ENCODE measurements at regions not wholly inside any gene's neighbourhood (a gene's known extent, or its start where the extent isn't known, plus 50 kb on each side); places are given as distances from the start of the nearest gene placed in this dataset.

DNA sequence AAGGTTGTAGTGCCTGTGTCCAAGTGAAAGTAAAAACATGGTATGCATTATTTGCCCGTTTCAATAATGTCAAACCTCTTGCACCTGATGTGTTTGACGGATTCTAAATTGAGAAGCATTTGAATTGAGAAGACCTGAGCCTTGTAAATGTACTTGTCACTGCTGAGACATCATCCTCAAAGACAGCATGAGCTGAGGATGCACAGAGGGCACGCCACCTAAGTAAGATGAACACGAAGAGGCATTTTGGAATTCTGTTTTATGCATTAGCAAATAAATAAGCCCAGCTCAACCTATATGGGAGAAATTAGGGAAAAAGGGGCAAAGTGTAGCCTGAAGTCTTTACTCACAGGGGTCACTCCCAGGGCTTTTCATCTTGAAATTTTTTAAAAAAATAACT, 73.8 kb upstream of the SORCS1 start:
- DNase-seq = no peak

- DNase-seq = no peak
Observed at GRCh38 chr10:107232013-107232412, 67.5 kb upstream of the SORCS1 start.

DNA sequence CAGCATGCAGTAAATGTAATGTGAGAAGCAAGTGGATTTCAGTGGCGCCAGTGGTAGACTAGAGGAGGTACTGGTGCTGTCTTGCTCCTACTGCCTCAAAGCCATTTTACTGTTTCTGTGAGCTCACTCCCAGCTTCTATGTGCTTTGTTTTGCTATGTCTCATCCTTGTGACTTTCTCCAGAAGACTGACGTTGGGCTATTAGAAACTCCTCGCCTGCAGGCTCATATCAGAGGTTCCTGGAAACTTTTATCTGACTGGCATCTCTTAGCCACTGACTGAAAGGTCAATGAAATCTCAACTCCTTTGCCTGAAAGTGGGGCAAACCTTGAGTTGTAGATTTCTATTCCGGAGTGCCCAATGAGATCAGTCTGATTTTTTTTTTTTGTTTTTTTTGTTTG, 66.4 kb upstream of the SORCS1 start:
- no peak for DNase-seq

- no peak for DNase-seq
Observed at GRCh38 chr10:107215681-107216080, 51.2 kb upstream of the SORCS1 start.
